ENCODE measurements at regions not wholly inside any gene's neighbourhood (a gene's known extent, or its start where the extent isn't known, plus 50 kb on each side); places are given as distances from the start of the nearest gene placed in this dataset.
"Not testable (repeated sequence)": the region's sequence is repeated elsewhere in the genome, so short reads cannot be mapped to it uniquely, and the experiment has no call there.

GRCh38 chr5:17748941-17749340, 114.7 kb downstream of the TAF11L14 start:
- no peaks in the 10 kb centered on the region for H3K4me1 ChIP-seq (ENCODE audit: control insufficient read depth, extremely low read depth, insufficient read depth, low read length)
- no peaks in the 10 kb centered on the region for H3K9me3 ChIP-seq (ENCODE audit: control insufficient read depth, insufficient read depth, low read depth, low read length)
- H3K27me3 ChIP-seq (ENCODE audit: control insufficient read depth, insufficient read depth, low read length): no peaks in the 10 kb centered on the region
- H3K79me2 ChIP-seq (ENCODE audit: control insufficient read depth, insufficient read depth, low read length): no peaks in the 10 kb centered on the region
- no peaks in the 10 kb centered on the region for H4K20me1 ChIP-seq (ENCODE audit: control insufficient read depth, extremely low read depth, insufficient read depth, low read length)
- no peak overlapping the region for H2AFZ ChIP-seq (ENCODE audit: low read length)
- no peak overlapping the region for H3K4me2 ChIP-seq (ENCODE audit: extremely low read depth, insufficient read depth, low read length)
- H3K9ac ChIP-seq (ENCODE audit: insufficient read depth, low read length): no peak overlapping the region
- no peaks in the 10 kb centered on the region for H3K36me3 ChIP-seq (ENCODE audit: control insufficient read depth, insufficient read depth, low read length)
- H3K27ac ChIP-seq (ENCODE audit: insufficient read depth, low read length): no peak overlapping the region
- no peak for TF ChIP-seq CTCF (conservative IDR thresholded peaks at IDR 0.05 in 1 of 2, IDR thresholded peaks at IDR 0.05 in 1 of 2; ENCODE audit: low read depth in 1 of 2, low read length in 2 of 2)
- no peak for TF ChIP-seq EZH2 (IDR thresholded peaks at IDR 0.05; ENCODE audit: low read length, missing control alignments)
- no peak overlapping the region for H3K4me3 ChIP-seq (replicated peaks in 1 of 4; ENCODE audit: control extremely low read depth in 1 of 4, insufficient read depth in 1 of 4, low read depth in 3 of 4, low read length in 4 of 4)
- no peak for DNase-seq (ENCODE audit: low read depth in 2 of 2)

- H3K4me1 ChIP-seq (ENCODE audit: control insufficient read depth, extremely low read depth, insufficient read depth, low read length); H3K4me2 ChIP-seq (ENCODE audit: extremely low read depth, insufficient read depth, low read length); H3K79me2 ChIP-seq (ENCODE audit: control insufficient read depth, insufficient read depth, low read length); H3K9me3 ChIP-seq (ENCODE audit: control insufficient read depth, insufficient read depth, low read depth, low read length); H3K9ac ChIP-seq (ENCODE audit: insufficient read depth, low read length); H4K20me1 ChIP-seq (ENCODE audit: control insufficient read depth, extremely low read depth, insufficient read depth, low read length); H3K27me3 ChIP-seq (ENCODE audit: control insufficient read depth, insufficient read depth, low read length); H3K4me3 ChIP-seq (replicated peaks in 1 of 4; ENCODE audit: control extremely low read depth in 1 of 4, insufficient read depth in 1 of 4, low read depth in 3 of 4, low read length in 4 of 4); H3K27ac ChIP-seq (ENCODE audit: insufficient read depth, low read length); DNase-seq (ENCODE audit: low read depth in 2 of 2); H2AFZ ChIP-seq (ENCODE audit: low read length); H3K36me3 ChIP-seq (ENCODE audit: control insufficient read depth, insufficient read depth, low read length): not testable (repeated sequence)
Measured at GRCh38 chr5:17755406-17755805, 121.1 kb downstream of the TAF11L14 start.

DNA sequence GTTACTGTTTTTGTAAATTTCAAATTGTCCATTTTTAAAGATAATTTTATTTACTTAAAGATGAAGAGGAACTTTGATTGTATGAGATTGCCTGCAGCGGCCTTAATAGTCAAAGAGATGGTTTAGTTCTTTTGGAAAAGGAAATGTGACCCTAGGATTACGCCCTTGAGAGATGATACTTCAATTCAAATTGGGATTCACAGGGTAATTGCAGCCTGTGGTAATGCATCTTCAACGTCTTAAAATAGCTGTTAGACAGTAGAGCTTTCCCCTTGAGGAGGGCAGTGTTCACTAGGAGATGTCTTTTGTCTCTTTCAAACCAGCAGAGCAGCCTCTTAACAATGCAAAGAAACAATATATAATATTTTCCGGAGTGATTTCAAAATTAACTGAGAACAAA, 127.1 kb downstream of the TAF11L14 start:
- H3K9ac ChIP-seq (ENCODE audit: insufficient read depth, low read length): no peak overlapping the region
- no peaks in the 10 kb centered on the region for H3K36me3 ChIP-seq (ENCODE audit: control insufficient read depth, insufficient read depth, low read length)
- H3K4me1 ChIP-seq (ENCODE audit: control insufficient read depth, extremely low read depth, insufficient read depth, low read length): no peaks in the 10 kb centered on the region
- DNase-seq (ENCODE audit: low read depth in 2 of 2): no peak
- no peak overlapping the region for H3K27ac ChIP-seq (ENCODE audit: insufficient read depth, low read length)
- no peak overlapping the region for H3K4me3 ChIP-seq (replicated peaks in 1 of 4; ENCODE audit: control extremely low read depth in 1 of 4, insufficient read depth in 1 of 4, low read depth in 3 of 4, low read length in 4 of 4)
- no peaks in the 10 kb centered on the region for H3K79me2 ChIP-seq (ENCODE audit: control insufficient read depth, insufficient read depth, low read length)
- H3K4me2 ChIP-seq (ENCODE audit: extremely low read depth, insufficient read depth, low read length): no peak overlapping the region
- no peaks in the 10 kb centered on the region for H4K20me1 ChIP-seq (ENCODE audit: control insufficient read depth, extremely low read depth, insufficient read depth, low read length)
- TF ChIP-seq EZH2 (IDR thresholded peaks at IDR 0.05; ENCODE audit: low read length, missing control alignments): no peak
- no peak for TF ChIP-seq CTCF (conservative IDR thresholded peaks at IDR 0.05 in 1 of 2, IDR thresholded peaks at IDR 0.05 in 1 of 2; ENCODE audit: low read depth in 1 of 2, low read length in 2 of 2)
- H2AFZ ChIP-seq (ENCODE audit: low read length): no peak overlapping the region
- H3K9me3 ChIP-seq (ENCODE audit: control insufficient read depth, insufficient read depth, low read depth, low read length): no peaks in the 10 kb centered on the region
- no peaks in the 10 kb centered on the region for H3K27me3 ChIP-seq (ENCODE audit: control insufficient read depth, insufficient read depth, low read length)
